ENCODE measurements at regions not wholly inside any gene's neighbourhood (a gene's known extent, or its start where the extent isn't known, plus 50 kb on each side); places are given as distances from the start of the nearest gene placed in this dataset.
A peak's percentile ranks its signal among the peaks of the same experiment; 100 is the strongest.

- Histone ChIP-seq H2BK120ac (ENCODE audit: insufficient read depth, low read length, poor library complexity) (no peak overlapping the region), H3K4me3 (ENCODE audit: low read depth, low read length) (no peak overlapping the region), H3K18ac (ENCODE audit: low read length) (no peak overlapping the region), H3K14ac (ENCODE audit: low read length) (no peak overlapping the region), H3K9me3 (ENCODE audit: insufficient read depth, low read depth, low read length) (no peaks in the 10 kb centered on the region), H3K4me1 (ENCODE audit: control insufficient read depth in 1 of 2, insufficient read depth in 2 of 2, low read length in 2 of 2) (peaks cover 0 to 4% of the 10 kb centered on the region in 2 experiments), H2BK5ac (ENCODE audit: low read depth, low read length, poor library complexity) (no peak overlapping the region), H4K12ac (ENCODE audit: low read depth, low read length) (no peak overlapping the region), H3K4ac (ENCODE audit: low read depth, low read length) (no peak overlapping the region), H3K23ac (ENCODE audit: low read length) (no peak overlapping the region), H3K27me3 (ENCODE audit: insufficient read depth, low read length) (no peaks in the 10 kb centered on the region), H2BK12ac (ENCODE audit: low read length) (no peak overlapping the region), H4K8ac (ENCODE audit: low read depth, low read length) (no peak overlapping the region), H4K91ac (ENCODE audit: low read depth, low read length) (no peak overlapping the region), H3K36me3 (ENCODE audit: control insufficient read depth in 1 of 2, insufficient read depth in 2 of 2, low read length in 2 of 2) (no peaks in the 10 kb centered on the region), H2AFZ (ENCODE audit: insufficient read depth, low read length, poor library complexity) (no peak overlapping the region), H2AK5ac (ENCODE audit: low read length) (no peak overlapping the region), H3K9ac (ENCODE audit: low read length) (no peak overlapping the region), H3K79me2 (ENCODE audit: control insufficient read depth, insufficient read depth, low read length, poor library complexity) (no peaks in the 10 kb centered on the region), H3K27ac (ENCODE audit: low read depth, low read length) (no peak overlapping the region), H3K4me2 (ENCODE audit: low read length) (no peak overlapping the region), H3K79me1 (ENCODE audit: low read length) (peaks cover 3% of the 10 kb centered on the region)
- no peak for DNase-seq
- WGBS (ENCODE audit: extremely low coverage, insufficient coverage, insufficient read length) = no CpG with 5 or more reads among the region's 3 CpGs
Observed at GRCh38 chr11:95365348-95365747, 134.3 kb upstream of the SESN3 start.

GRCh38 chr11:95364324-95365295, 133.6 kb upstream of the SESN3 start:
- H3K4me2 ChIP-seq (ENCODE audit: low read length) = no peak overlapping the region
- no peak overlapping the region for H2BK12ac ChIP-seq (ENCODE audit: low read length)
- H2BK5ac ChIP-seq (ENCODE audit: low read depth, low read length, poor library complexity) = no peak overlapping the region
- H3K27me3 ChIP-seq (ENCODE audit: insufficient read depth, low read length) = no peaks in the 10 kb centered on the region
- H3K4me1 ChIP-seq (ENCODE audit: control insufficient read depth in 1 of 2, insufficient read depth in 2 of 2, low read length in 2 of 2) = peaks cover 4% of the 10 kb centered on the region in 2 experiments
- no peak overlapping the region for H3K9ac ChIP-seq (ENCODE audit: low read length)
- no peak overlapping the region for H3K27ac ChIP-seq (ENCODE audit: low read depth, low read length)
- H3K14ac ChIP-seq (ENCODE audit: low read length) = no peak overlapping the region
- H3K4me3 ChIP-seq (ENCODE audit: low read depth, low read length) = no peak overlapping the region
- H4K8ac ChIP-seq (ENCODE audit: low read depth, low read length) = no peak overlapping the region
- no CpG with 5 or more reads among the region's 4 CpGs for WGBS (ENCODE audit: extremely low coverage, insufficient coverage, insufficient read length)
- no peak overlapping the region for H2AFZ ChIP-seq (ENCODE audit: insufficient read depth, low read length, poor library complexity)
- H4K12ac ChIP-seq (ENCODE audit: low read depth, low read length) = no peak overlapping the region
- H3K79me1 ChIP-seq (ENCODE audit: low read length) = peaks cover 8% of the 10 kb centered on the region
- H3K4ac ChIP-seq (ENCODE audit: low read depth, low read length) = no peak overlapping the region
- H4K91ac ChIP-seq (ENCODE audit: low read depth, low read length) = no peak overlapping the region
- H3K9me3 ChIP-seq (ENCODE audit: insufficient read depth, low read depth, low read length) = no peaks in the 10 kb centered on the region
- H3K79me2 ChIP-seq (ENCODE audit: control insufficient read depth, insufficient read depth, low read length, poor library complexity) = no peaks in the 10 kb centered on the region
- H3K36me3 ChIP-seq (ENCODE audit: control insufficient read depth in 1 of 2, insufficient read depth in 2 of 2, low read length in 2 of 2) = no peaks in the 10 kb centered on the region
- no peak overlapping the region for H3K18ac ChIP-seq (ENCODE audit: low read length)
- no peak overlapping the region for H2BK120ac ChIP-seq (ENCODE audit: insufficient read depth, low read length, poor library complexity)
- DNase-seq = no peak
- H3K23ac ChIP-seq (ENCODE audit: low read length) = no peak overlapping the region
- H2AK5ac ChIP-seq (ENCODE audit: low read length) = no peak overlapping the region

GRCh38 chr11:95363708-95364107, 132.7 kb upstream of the SESN3 start:
- Histone ChIP-seq H3K79me1 (ENCODE audit: low read length) (peaks cover 10% of the 10 kb centered on the region), H3K4ac (ENCODE audit: low read depth, low read length) (no peak overlapping the region), H3K27ac (ENCODE audit: low read depth, low read length) (no peak overlapping the region), H3K4me1 (ENCODE audit: control insufficient read depth in 1 of 2, insufficient read depth in 2 of 2, low read length in 2 of 2) (peaks cover 4 to 6% of the 10 kb centered on the region in 2 experiments), H2BK120ac (ENCODE audit: insufficient read depth, low read length, poor library complexity) (no peak overlapping the region), H3K9ac (ENCODE audit: low read length) (no peak overlapping the region), H2AK5ac (ENCODE audit: low read length) (no peak overlapping the region), H4K91ac (ENCODE audit: low read depth, low read length) (no peak overlapping the region), H3K4me2 (ENCODE audit: low read length) (no peak overlapping the region), H2AFZ (ENCODE audit: insufficient read depth, low read length, poor library complexity) (no peak overlapping the region), H3K9me3 (ENCODE audit: insufficient read depth, low read depth, low read length) (no peaks in the 10 kb centered on the region), H2BK12ac (ENCODE audit: low read length) (no peak overlapping the region), H3K14ac (ENCODE audit: low read length) (no peak overlapping the region), H4K12ac (ENCODE audit: low read depth, low read length) (no peak overlapping the region), H4K8ac (ENCODE audit: low read depth, low read length) (no peak overlapping the region), H2BK5ac (ENCODE audit: low read depth, low read length, poor library complexity) (no peak overlapping the region), H3K23ac (ENCODE audit: low read length) (no peak overlapping the region), H3K18ac (ENCODE audit: low read length) (no peak overlapping the region), H3K27me3 (ENCODE audit: insufficient read depth, low read length) (no peaks in the 10 kb centered on the region), H3K36me3 (ENCODE audit: control insufficient read depth in 1 of 2, insufficient read depth in 2 of 2, low read length in 2 of 2) (no peaks in the 10 kb centered on the region), H3K4me3 (ENCODE audit: low read depth, low read length) (no peak overlapping the region), H3K79me2 (ENCODE audit: control insufficient read depth, insufficient read depth, low read length, poor library complexity) (no peaks in the 10 kb centered on the region)
- WGBS (ENCODE audit: extremely low coverage, insufficient coverage, insufficient read length) = no CpG with 5 or more reads among the region's 8 CpGs
- no peak for DNase-seq

GRCh38 chr11:95363164-95363563, 132.2 kb upstream of the SESN3 start:
- Histone ChIP-seq H4K91ac (ENCODE audit: low read depth, low read length) (peak overlapping the region; percentile 30), H4K8ac (ENCODE audit: low read depth, low read length) (no peak overlapping the region), H2AFZ (ENCODE audit: insufficient read depth, low read length, poor library complexity) (no peak overlapping the region), H3K4me2 (ENCODE audit: low read length) (no peak overlapping the region), H3K79me2 (ENCODE audit: control insufficient read depth, insufficient read depth, low read length, poor library complexity) (no peaks in the 10 kb centered on the region), H3K36me3 (ENCODE audit: control insufficient read depth in 1 of 2, insufficient read depth in 2 of 2, low read length in 2 of 2) (no peaks in the 10 kb centered on the region), H3K9me3 (ENCODE audit: insufficient read depth, low read depth, low read length) (no peaks in the 10 kb centered on the region), H2AK5ac (ENCODE audit: low read length) (no peak overlapping the region), H3K9ac (ENCODE audit: low read length) (no peak overlapping the region), H3K14ac (ENCODE audit: low read length) (no peak overlapping the region), H3K4me1 (ENCODE audit: control insufficient read depth in 1 of 2, insufficient read depth in 2 of 2, low read length in 2 of 2) (peaks cover 4 to 6% of the 10 kb centered on the region in 2 experiments), H3K79me1 (ENCODE audit: low read length) (peaks cover 10% of the 10 kb centered on the region), H2BK5ac (ENCODE audit: low read depth, low read length, poor library complexity) (no peak overlapping the region), H3K23ac (ENCODE audit: low read length) (no peak overlapping the region), H3K18ac (ENCODE audit: low read length) (no peak overlapping the region), H3K27me3 (ENCODE audit: insufficient read depth, low read length) (no peaks in the 10 kb centered on the region), H2BK120ac (ENCODE audit: insufficient read depth, low read length, poor library complexity) (peak overlapping the region; percentile 13), H3K27ac (ENCODE audit: low read depth, low read length) (no peak overlapping the region), H2BK12ac (ENCODE audit: low read length) (peak overlapping the region; percentile 44), H3K4ac (ENCODE audit: low read depth, low read length) (no peak overlapping the region), H3K4me3 (ENCODE audit: low read depth, low read length) (no peak overlapping the region), H4K12ac (ENCODE audit: low read depth, low read length) (no peak overlapping the region)
- no peak for DNase-seq
- no CpG with 5 or more reads among the region's 3 CpGs for WGBS (ENCODE audit: extremely low coverage, insufficient coverage, insufficient read length)
